SK-N-SH (cell line): ENCODE measurements at regions not wholly inside any gene's neighbourhood (a gene's known extent, or its start where the extent isn't known, plus 50 kb on each side); places are given as distances from the start of the nearest gene placed in this dataset.

ENCODE experiments used
- CTCF ChIA-PET: fragments of 300-600, 350-600 bp; formaldehyde crosslinking; extraction: SDS; loops from one replicate; lab custom pipeline; 2021; lab: Yijun Ruan, JAX
- POLR2A ChIA-PET: fragments of 350-600 bp; sonication (Branson Sonifier 250); formaldehyde crosslinking; extraction: SDS; loops from one replicate; lab custom pipeline; 2020; ENCODE audit warnings: antibody characterized with exemption, inconsistent platforms; lab: Yijun Ruan, JAX
- DNase-seq: peaks from one replicate; pipeline ENCODE4 v3.0.0; 2012
- H2AFZ ChIP-seq: fragments of 200-600 bp; sonication (generic); 2 replicates; pipeline ENCODE4 v1.8.1; 2016; ENCODE audit warnings: antibody characterized with exemption, mild to moderate bottlenecking, low read depth
- H3F3A ChIP-seq: fragments of 200-600 bp; sonication (generic); replicated peaks from 2 replicates; pipeline ENCODE3; 2016; ENCODE audit warnings: antibody characterized with exemption, mild to moderate bottlenecking; ENCODE audit not compliant: insufficient read depth
- H3K27ac ChIP-seq, 2 experiments: fragments of 200-500 bp in 1 of 2; fragments of 200-600 bp in 1 of 2; sonication (Bioruptor generic) in 1 of 2; sonication (generic), shearing (Covaris generic) in 1 of 2; 2 replicates each; pipeline versions ENCODE4 v1.5.1 to v1.6.1; 2014 to 2016; ENCODE audit warnings: low read depth in 2 of 2, inconsistent platforms in 1 of 2, low read length in 1 of 2, mild to moderate bottlenecking in 1 of 2, mixed read lengths in 1 of 2
- H3K27me3 ChIP-seq: fragments of 200-600 bp; sonication (generic), shearing (Covaris generic); 2 replicates; pipeline ENCODE4 v1.6.1; 2016; ENCODE audit warnings: mixed run types; ENCODE audit not compliant: insufficient read depth
- H3K36me3 ChIP-seq, 2 experiments: fragments of 200-500 bp in 1 of 2; fragments of 200-600 bp in 1 of 2; sonication (Bioruptor generic) in 1 of 2; sonication (generic) in 1 of 2; replicated peaks in 1 of 2; 2 replicates each; pipeline versions ENCODE3 to v1.5.1; 2014 to 2016; ENCODE audit warnings: low read length in 1 of 2, mild to moderate bottlenecking in 1 of 2; ENCODE audit not compliant: insufficient read depth in 2 of 2, control insufficient read depth in 1 of 2
- H3K4me1 ChIP-seq, 2 experiments: fragments of 200-500 bp in 1 of 2; fragments of 200-600 bp in 1 of 2; sonication (Bioruptor generic) in 1 of 2; sonication (generic), shearing (Covaris generic) in 1 of 2; 2 replicates each; pipeline versions ENCODE4 v1.5.1 to v1.6.1; 2014 to 2016; ENCODE audit warnings: low read depth in 1 of 2, low read length in 1 of 2, mixed run types in 1 of 2; ENCODE audit not compliant: insufficient read depth in 2 of 2, control insufficient read depth in 1 of 2
- H3K4me2 ChIP-seq: fragments of 200-600 bp; sonication (generic), shearing (Covaris generic); 2 replicates; pipeline ENCODE4 v1.6.1; 2017; ENCODE audit warnings: mixed run types
- H3K4me3 ChIP-seq, 2 experiments: fragments of 200-500 bp in 1 of 2; fragments of 200-600 bp in 1 of 2; sonication (Bioruptor generic) in 1 of 2; sonication (generic), shearing (Covaris generic) in 1 of 2; 2 replicates each; pipeline versions ENCODE4 v1.5.1 to v1.8.1; 2014 to 2016; ENCODE audit warnings: low read depth in 2 of 2, inconsistent platforms in 1 of 2, low read length in 1 of 2, mild to moderate bottlenecking in 1 of 2, mixed read lengths in 1 of 2, moderate library complexity in 1 of 2
- H3K79me2 ChIP-seq: fragments of 200-600 bp; sonication (generic); 2 replicates; pipeline ENCODE4 v1.8.1; 2017; ENCODE audit warnings: mild to moderate bottlenecking; ENCODE audit not compliant: insufficient read depth
- H3K9ac ChIP-seq: fragments of 200-600 bp; sonication (generic); 2 replicates; pipeline ENCODE4 v1.6.1; 2017; ENCODE audit warnings: mixed run types
- H3K9me2 ChIP-seq: fragments of 200-600 bp; sonication (generic); 2 replicates; pipeline ENCODE4 v1.6.1; 2017; ENCODE audit warnings: mixed run types
- H3K9me3 ChIP-seq: fragments of 200-600 bp; sonication (generic); 2 replicates; pipeline ENCODE4 v1.6.1; 2017; ENCODE audit warnings: mixed run types, mild to moderate bottlenecking, moderate library complexity
- H4K20me1 ChIP-seq: fragments of 200-600 bp; sonication (generic); 2 replicates; pipeline ENCODE4 v1.6.1; 2017; ENCODE audit warnings: mild to moderate bottlenecking, mixed run types; ENCODE audit not compliant: insufficient read depth
- CHD2 ChIP-seq: fragments of 150-350 bp; IDR thresholded peaks from 2 replicates; pipeline ENCODE4 v1.6.1; 2018; ENCODE audit warnings: low read length; ENCODE audit not compliant: partially characterized antibody
- ELF1 ChIP-seq: IDR thresholded peaks from 2 replicates; pipeline ENCODE4 v1.4.0; 2012
- EZH2phosphoT487 ChIP-seq: fragments of 200-600 bp; sonication (generic); IDR thresholded peaks from 2 replicates; pipeline ENCODE4 v1.6.1; 2017; ENCODE audit warnings: low read depth, mixed run types, mild to moderate bottlenecking, antibody characterized with exemption, moderate library complexity, borderline replicate concordance
- FOSL2 ChIP-seq: IDR thresholded peaks from 2 replicates; pipeline ENCODE4 v1.4.0; 2012; ENCODE audit warnings: low read depth, mild to moderate bottlenecking, moderate library complexity, borderline replicate concordance
- GABPA ChIP-seq: IDR thresholded peaks from 2 replicates; pipeline ENCODE4 v1.4.0; 2012; ENCODE audit warnings: low read depth, mild to moderate bottlenecking
- GATA2 ChIP-seq: sonication (generic); formaldehyde crosslinking; IDR thresholded peaks from 2 replicates; pipeline ENCODE4 v1.5.0; 2020; ENCODE audit warnings: mild to moderate bottlenecking, missing genetic modification reagents
- MEF2A ChIP-seq: IDR thresholded peaks from 2 replicates; pipeline ENCODE4 v1.4.0; 2012; ENCODE audit warnings: low read depth, borderline replicate concordance
- MXI1 ChIP-seq: IDR thresholded peaks from 2 replicates; pipeline ENCODE4 v1.6.1; 2012; ENCODE audit warnings: mild to moderate bottlenecking, low read depth, low read length, improper control_type of control experiment
- NFIC ChIP-seq: IDR thresholded peaks from 2 replicates; pipeline ENCODE4 v1.4.0; 2012; ENCODE audit warnings: borderline replicate concordance
- NRF1 ChIP-seq: IDR thresholded peaks from 2 replicates; pipeline ENCODE4 v1.6.1; 2012; ENCODE audit warnings: low read depth, mild to moderate bottlenecking, low read length
- RAD21 ChIP-seq: IDR thresholded peaks from 2 replicates; pipeline ENCODE4 v1.6.1; 2012; ENCODE audit warnings: mild to moderate bottlenecking, low read length
- TAF1 ChIP-seq: IDR thresholded peaks from 2 replicates; pipeline ENCODE4 v1.6.1; 2012; ENCODE audit warnings: low read depth, mild to moderate bottlenecking, low read length, moderate library complexity, borderline replicate concordance
- TCF12 ChIP-seq: IDR thresholded peaks from 2 replicates; pipeline ENCODE4 v1.4.0; 2012
- YY1 ChIP-seq: IDR thresholded peaks from 2 replicates; pipeline ENCODE4 v1.4.0; 2012; ENCODE audit warnings: low read depth, mild to moderate bottlenecking
- WGBS: methylation state at CpG from one replicate; pipeline ENCODE4 v1.1.6; 2017; ENCODE audit warnings: low lambda C conversion rate; 5-methylcytosine and 5-hydroxymethylcytosine counted together
- TF ChIP-seq, protein P1 (sequence below): fragments of 150-350 bp; IDR thresholded peaks from 2 replicates; pipeline ENCODE4 v1.6.1; 2016; ENCODE audit warnings: mild to moderate bottlenecking, low read depth, low read length
- TF ChIP-seq, protein P2 (sequence below): IDR thresholded peaks from 2 replicates; pipeline ENCODE4 v1.4.0; 2012; ENCODE audit warnings: low read depth
- TF ChIP-seq, protein P3 (sequence below): IDR thresholded peaks from 2 replicates; pipeline ENCODE4 v1.4.0; 2012; ENCODE audit warnings: low read depth, borderline replicate concordance
- TF ChIP-seq, protein P4 (sequence below): IDR thresholded peaks from 2 replicates; pipeline ENCODE4 v1.6.1; 2012; ENCODE audit warnings: mild to moderate bottlenecking, low read depth, low read length, moderate library complexity

DNA sequence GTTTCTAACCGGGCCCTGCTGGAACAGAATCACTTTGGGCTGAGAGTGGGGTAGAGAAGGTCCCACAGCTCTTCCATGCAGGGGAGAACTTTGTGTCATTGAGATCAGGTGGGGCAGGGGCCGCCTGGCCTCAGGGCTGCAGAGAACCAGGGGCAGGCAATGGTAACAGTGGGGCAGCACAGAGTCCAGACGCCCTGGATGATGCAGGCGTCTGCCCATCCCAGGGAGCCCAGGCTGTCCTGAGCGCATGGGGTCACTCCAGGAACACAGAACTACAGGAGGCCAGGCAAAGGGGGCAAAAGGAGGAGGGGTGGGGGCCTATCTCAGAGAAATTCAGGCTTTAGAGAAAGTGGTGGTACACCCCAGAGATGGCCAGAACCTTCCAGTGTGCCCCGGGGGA, 121.3 kb downstream of the NDUFA10 start:
- Histone ChIP-seq H3K79me2 (no peaks in the 10 kb centered on the region), H3K9me3 (no peaks in the 10 kb centered on the region), H3K27ac (no peak overlapping the region), H3K9ac (no peak overlapping the region), H2AFZ (no peak overlapping the region), H4K20me1 (no peaks in the 10 kb centered on the region), H3K4me3 (no peak overlapping the region), H3K27me3 (no peaks in the 10 kb centered on the region), H3F3A (no peaks in the 10 kb centered on the region), H3K4me2 (no peak overlapping the region), H3K36me3 (no peaks in the 10 kb centered on the region), H3K4me1 (no peaks in the 10 kb centered on the region; a peak in 1 of 4 replicates), H3K9me2 (no peaks in the 10 kb centered on the region)
- ChIA-PET POLR2A (no interaction called here), CTCF (interaction anchor here (0.8 kb wide), 1 partner anchor 88 kb away, joined by 3 read pairs; no protein-coding TSS in a partner anchor)
- no peak for DNase-seq
- TF ChIP-seq YY1, result no peak
- TF ChIP-seq GABPA, result no peak
- no peak for TF ChIP-seq GATA2 (CRISPR knock-in tag)
- TF ChIP-seq, protein P1, sequence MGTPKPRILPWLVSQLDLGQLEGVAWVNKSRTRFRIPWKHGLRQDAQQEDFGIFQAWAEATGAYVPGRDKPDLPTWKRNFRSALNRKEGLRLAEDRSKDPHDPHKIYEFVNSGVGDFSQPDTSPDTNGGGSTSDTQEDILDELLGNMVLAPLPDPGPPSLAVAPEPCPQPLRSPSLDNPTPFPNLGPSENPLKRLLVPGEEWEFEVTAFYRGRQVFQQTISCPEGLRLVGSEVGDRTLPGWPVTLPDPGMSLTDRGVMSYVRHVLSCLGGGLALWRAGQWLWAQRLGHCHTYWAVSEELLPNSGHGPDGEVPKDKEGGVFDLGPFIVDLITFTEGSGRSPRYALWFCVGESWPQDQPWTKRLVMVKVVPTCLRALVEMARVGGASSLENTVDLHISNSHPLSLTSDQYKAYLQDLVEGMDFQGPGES, result no peak
- no peak for TF ChIP-seq TCF12
- TF ChIP-seq ELF1, result no peak
- no peak for TF ChIP-seq MXI1
- TF ChIP-seq, protein P2, sequence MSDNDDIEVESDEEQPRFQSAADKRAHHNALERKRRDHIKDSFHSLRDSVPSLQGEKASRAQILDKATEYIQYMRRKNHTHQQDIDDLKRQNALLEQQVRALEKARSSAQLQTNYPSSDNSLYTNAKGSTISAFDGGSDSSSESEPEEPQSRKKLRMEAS, result no peak
- no peak for TF ChIP-seq EZH2phosphoT487
- TF ChIP-seq, protein P3, sequence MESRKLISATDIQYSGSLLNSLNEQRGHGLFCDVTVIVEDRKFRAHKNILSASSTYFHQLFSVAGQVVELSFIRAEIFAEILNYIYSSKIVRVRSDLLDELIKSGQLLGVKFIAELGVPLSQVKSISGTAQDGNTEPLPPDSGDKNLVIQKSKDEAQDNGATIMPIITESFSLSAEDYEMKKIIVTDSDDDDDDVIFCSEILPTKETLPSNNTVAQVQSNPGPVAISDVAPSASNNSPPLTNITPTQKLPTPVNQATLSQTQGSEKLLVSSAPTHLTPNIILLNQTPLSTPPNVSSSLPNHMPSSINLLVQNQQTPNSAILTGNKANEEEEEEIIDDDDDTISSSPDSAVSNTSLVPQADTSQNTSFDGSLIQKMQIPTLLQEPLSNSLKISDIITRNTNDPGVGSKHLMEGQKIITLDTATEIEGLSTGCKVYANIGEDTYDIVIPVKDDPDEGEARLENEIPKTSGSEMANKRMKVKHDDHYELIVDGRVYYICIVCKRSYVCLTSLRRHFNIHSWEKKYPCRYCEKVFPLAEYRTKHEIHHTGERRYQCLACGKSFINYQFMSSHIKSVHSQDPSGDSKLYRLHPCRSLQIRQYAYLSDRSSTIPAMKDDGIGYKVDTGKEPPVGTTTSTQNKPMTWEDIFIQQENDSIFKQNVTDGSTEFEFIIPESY, result no peak
- TF ChIP-seq, protein P4, sequence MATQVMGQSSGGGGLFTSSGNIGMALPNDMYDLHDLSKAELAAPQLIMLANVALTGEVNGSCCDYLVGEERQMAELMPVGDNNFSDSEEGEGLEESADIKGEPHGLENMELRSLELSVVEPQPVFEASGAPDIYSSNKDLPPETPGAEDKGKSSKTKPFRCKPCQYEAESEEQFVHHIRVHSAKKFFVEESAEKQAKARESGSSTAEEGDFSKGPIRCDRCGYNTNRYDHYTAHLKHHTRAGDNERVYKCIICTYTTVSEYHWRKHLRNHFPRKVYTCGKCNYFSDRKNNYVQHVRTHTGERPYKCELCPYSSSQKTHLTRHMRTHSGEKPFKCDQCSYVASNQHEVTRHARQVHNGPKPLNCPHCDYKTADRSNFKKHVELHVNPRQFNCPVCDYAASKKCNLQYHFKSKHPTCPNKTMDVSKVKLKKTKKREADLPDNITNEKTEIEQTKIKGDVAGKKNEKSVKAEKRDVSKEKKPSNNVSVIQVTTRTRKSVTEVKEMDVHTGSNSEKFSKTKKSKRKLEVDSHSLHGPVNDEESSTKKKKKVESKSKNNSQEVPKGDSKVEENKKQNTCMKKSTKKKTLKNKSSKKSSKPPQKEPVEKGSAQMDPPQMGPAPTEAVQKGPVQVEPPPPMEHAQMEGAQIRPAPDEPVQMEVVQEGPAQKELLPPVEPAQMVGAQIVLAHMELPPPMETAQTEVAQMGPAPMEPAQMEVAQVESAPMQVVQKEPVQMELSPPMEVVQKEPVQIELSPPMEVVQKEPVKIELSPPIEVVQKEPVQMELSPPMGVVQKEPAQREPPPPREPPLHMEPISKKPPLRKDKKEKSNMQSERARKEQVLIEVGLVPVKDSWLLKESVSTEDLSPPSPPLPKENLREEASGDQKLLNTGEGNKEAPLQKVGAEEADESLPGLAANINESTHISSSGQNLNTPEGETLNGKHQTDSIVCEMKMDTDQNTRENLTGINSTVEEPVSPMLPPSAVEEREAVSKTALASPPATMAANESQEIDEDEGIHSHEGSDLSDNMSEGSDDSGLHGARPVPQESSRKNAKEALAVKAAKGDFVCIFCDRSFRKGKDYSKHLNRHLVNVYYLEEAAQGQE, result no peak
- TF ChIP-seq NRF1, result no peak
- TF ChIP-seq TAF1, result no peak
- TF ChIP-seq FOSL2, result no peak
- TF ChIP-seq NFIC, result no peak
- no peak for TF ChIP-seq MEF2A
- no peak for TF ChIP-seq CHD2
- TF ChIP-seq RAD21, result no peak
- WGBS, result 53% methylated on average over 5 of the region's 6 CpGs
